VCaP (cell line): ENCODE measurements at regions not wholly inside any gene's neighbourhood (a gene's known extent, or its start where the extent isn't known, plus 50 kb on each side); places are given as distances from the start of the nearest gene placed in this dataset.

Experiments
- H3K27ac ChIP-seq: fragments of 450-650 bp; 2 replicates; pipeline ENCODE4 v1.5.1; 2017
- TF ChIP-seq, protein P1 (sequence below): fragments of 450-650 bp; conservative IDR thresholded peaks from 2 replicates; pipeline ENCODE4 v1.5.1; 2017; ENCODE audit warnings: mild to moderate bottlenecking, moderate library complexity

DNA sequence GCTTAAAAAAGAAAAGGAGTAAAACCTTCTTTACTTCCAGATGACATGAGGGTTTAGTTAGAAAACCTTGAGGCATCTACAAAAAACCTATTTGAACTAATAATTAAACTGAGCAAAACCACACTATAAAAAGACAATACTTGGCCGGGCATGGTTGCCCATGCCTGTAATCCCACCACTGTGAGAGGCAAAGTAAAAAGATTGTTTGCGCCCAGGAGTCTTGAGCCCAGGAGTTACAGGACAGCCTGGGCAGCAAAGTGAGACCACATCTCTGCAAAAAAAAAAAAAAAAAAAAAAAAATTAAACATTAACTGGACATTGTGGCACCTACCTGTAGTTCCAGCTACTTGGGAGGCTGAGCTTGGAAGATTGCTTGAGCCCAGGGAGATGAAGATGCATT lies 502.8 kb upstream of the LRRTM4 start:
- TF ChIP-seq, protein P1, sequence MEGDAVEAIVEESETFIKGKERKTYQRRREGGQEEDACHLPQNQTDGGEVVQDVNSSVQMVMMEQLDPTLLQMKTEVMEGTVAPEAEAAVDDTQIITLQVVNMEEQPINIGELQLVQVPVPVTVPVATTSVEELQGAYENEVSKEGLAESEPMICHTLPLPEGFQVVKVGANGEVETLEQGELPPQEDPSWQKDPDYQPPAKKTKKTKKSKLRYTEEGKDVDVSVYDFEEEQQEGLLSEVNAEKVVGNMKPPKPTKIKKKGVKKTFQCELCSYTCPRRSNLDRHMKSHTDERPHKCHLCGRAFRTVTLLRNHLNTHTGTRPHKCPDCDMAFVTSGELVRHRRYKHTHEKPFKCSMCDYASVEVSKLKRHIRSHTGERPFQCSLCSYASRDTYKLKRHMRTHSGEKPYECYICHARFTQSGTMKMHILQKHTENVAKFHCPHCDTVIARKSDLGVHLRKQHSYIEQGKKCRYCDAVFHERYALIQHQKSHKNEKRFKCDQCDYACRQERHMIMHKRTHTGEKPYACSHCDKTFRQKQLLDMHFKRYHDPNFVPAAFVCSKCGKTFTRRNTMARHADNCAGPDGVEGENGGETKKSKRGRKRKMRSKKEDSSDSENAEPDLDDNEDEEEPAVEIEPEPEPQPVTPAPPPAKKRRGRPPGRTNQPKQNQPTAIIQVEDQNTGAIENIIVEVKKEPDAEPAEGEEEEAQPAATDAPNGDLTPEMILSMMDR: no peak
- H3K27ac ChIP-seq: no peak overlapping the region

DNA sequence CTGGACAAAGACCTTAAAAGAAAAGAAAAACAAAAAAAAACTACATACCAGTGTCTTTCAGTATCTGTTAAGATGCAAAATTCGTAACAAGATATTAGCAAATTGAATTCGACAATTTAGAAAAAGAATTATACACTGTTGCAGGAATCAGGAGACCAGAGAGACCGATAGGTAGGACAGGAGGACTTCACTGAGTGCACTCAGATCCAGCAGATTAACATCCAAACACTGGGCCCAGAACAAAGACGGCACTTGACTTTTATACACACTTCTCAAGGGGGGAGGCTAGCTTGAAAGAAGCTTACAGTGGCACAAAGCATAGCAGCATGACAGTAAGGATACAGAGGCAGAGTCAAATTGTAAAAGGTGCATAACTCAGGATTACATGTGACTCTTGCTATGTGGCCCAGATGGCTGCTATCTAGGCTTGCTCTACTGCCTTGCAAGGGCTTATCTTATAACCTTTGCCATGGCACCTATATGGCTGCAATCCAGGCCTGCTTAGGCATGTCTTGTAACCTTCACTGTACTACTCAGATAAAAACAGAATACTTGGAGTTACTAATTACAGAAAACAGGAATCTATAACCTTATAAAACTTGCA lies 507.3 kb upstream of the LRRTM4 start:
- TF ChIP-seq, protein P1: no peak
- no peak overlapping the region for H3K27ac ChIP-seq

DNA sequence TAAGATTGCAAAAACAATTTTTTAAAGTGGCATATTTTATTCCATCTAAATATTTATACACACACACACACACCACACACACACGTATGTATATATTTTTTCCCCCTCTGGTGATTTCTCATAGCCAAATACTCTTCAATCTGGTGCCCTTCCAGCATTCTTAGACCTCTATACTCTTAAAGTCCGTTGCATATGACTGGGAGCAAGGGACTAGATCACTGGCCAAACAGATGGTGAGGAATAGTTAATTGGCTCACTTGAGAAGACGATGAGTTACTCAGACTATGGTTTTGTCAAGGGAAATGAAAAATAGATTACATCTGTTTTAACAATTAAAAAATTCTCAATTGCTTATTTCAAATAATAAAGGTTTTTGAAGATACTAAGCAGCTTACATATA lies 512.5 kb upstream of the LRRTM4 start:
- H3K27ac ChIP-seq: no peak overlapping the region
- TF ChIP-seq, protein P1: no peak

DNA sequence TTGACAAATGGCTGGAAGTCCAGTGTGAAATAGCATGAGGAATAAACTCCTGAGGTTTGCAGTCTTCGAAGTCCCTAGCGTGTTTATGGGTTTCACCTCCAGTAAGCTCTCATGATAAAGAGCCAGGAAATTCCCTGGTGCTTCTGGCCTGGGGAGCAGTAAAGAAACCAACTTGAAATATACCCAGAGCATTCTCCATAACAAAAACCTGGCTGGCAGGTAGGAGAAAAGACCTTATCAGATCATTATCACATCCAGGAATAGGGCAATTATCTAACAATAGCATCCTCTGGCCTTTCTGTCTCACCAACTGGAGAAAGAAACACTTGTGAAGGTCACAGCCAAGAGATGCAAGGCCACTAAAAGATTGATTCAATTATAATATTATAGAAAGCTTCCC lies 513.6 kb upstream of the LRRTM4 start:
- TF ChIP-seq, protein P1: no peak
- no peak overlapping the region for H3K27ac ChIP-seq

DNA sequence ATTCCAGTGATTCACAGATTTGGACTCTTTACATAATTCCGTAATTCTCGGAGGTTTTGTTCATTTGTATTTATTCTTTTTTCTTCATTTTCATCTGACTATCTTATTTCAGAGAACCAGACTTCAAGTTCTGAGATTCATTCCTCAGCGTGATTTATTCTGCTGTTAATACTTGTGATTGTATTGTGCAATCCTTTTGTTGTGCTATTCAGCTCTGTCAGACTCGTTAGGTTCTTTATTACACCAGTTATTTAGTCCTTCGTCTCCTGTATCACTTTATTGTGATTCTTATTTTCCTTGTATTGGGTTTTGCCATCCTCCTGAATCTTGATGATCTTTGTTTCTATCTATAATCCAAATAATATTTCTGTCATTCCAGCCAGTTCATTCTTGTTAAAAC lies 529.3 kb upstream of the LRRTM4 start:
- TF ChIP-seq, protein P1: no peak
- H3K27ac ChIP-seq: no peak overlapping the region

DNA sequence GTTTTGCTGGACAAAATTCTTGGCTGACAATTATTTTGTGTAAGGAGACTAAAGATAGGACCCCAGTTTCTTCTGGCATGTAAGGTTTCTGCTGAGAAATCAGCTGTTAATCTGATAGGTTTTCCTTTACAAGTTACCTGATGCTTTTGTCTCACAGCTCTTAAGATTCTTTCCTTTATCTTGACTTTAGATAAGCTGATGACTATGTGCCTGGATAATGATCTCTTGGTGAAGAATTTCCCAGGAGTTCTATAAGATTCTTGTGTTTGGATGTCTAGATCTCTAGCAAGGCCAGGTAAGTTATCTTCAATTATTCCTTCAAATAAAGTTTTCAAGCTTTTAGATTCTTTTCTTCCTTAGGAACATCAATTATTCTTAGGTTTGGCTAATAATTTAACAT lies 534.8 kb upstream of the LRRTM4 start:
- TF ChIP-seq, protein P1: no peak

DNA sequence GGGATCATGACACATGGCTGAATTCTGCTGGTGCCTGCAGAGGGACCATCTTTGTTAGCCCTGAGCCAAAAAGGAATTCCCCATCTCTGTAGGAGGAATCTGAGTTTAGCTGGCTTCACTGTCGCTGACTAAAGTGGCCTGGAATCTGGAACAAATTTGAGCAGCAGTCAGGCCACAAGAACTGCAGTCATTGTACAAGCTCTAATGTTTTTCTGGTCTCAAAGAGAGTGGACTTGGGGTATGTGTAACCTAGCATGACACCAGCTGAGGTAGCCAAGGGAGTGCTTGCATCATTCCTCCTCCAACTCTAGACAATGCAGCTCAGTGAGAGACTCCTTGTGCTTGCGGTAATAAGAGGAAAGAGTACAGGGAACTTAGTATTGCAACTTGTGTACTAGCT lies 539.1 kb upstream of the LRRTM4 start:
- TF ChIP-seq, protein P1: no peak
- H3K27ac ChIP-seq: no peak overlapping the region

More for the DNA sequence above, 534.8 kb upstream of the LRRTM4 start:
- H3K27ac ChIP-seq: no peak overlapping the region

DNA sequence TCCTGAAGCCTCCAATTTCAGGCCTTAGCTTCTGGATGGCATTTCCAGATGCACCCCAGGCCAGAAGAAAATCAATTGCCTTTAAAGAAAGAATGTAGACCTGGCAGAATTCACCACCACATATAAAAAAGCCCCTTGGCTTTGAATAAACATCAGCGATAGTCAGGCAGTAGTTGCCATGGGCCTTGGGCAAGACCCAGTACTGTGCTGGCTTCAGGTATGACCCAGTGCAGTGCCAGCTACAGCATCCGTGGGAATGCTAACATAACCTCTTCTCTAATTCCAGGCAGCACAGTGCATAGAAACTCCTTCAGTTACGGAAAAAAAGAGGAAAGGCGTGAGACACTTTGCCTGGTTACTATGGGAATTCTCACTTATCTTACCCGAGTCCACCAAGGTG lies 539.6 kb upstream of the LRRTM4 start:
- no peak overlapping the region for H3K27ac ChIP-seq
- TF ChIP-seq, protein P1: no peak
